ENCODE measurements at regions not wholly inside any gene's neighbourhood (a gene's known extent, or its start where the extent isn't known, plus 50 kb on each side); places are given as distances from the start of the nearest gene placed in this dataset.
"Not testable (repeated sequence)": the region's sequence is repeated elsewhere in the genome, so short reads cannot be mapped to it uniquely, and the experiment has no call there.

- not testable (repeated sequence) for TF ChIP-seq CTCF (IDR thresholded peaks at IDR 0.05; ENCODE audit: poor library complexity, severe bottlenecking); RAD21 (conservative IDR thresholded peaks at IDR 0.05); REST (IDR thresholded peaks at IDR 0.05; ENCODE audit: borderline replicate concordance); TAF1 (IDR thresholded peaks at IDR 0.05; ENCODE audit: low read depth); EP300 (conservative IDR thresholded peaks at IDR 0.05; ENCODE audit: poor library complexity, severe bottlenecking); EZH2 (IDR thresholded peaks at IDR 0.05; ENCODE audit: borderline replicate concordance, insufficient read depth, low read length, poor library complexity, severe bottlenecking); SMC3 (conservative IDR thresholded peaks at IDR 0.05; ENCODE audit: poor library complexity)
Measured at GRCh38 chr12:89191597-89191996, 160.7 kb downstream of the DUSP6 start.
